22Rv1 (cell line): ENCODE measurements at regions not wholly inside any gene's neighbourhood (a gene's known extent, or its start where the extent isn't known, plus 50 kb on each side); places are given as distances from the start of the nearest gene placed in this dataset.

Source experiments
- H3K27ac ChIP-seq: fragments of 450-650 bp; 2 replicates; pipeline ENCODE4 v1.5.1; 2017
- ZFX ChIP-seq: fragments of 450-650 bp; IDR thresholded peaks from 2 replicates; pipeline ENCODE4 v1.6.1; 2017; ENCODE audit warnings: antibody characterized with exemption, borderline replicate concordance
- TF ChIP-seq, protein P1 (sequence below): fragments of 450-650 bp; IDR thresholded peaks from 2 replicates; pipeline ENCODE4 v1.5.1; 2017; ENCODE audit warnings: mild to moderate bottlenecking

DNA sequence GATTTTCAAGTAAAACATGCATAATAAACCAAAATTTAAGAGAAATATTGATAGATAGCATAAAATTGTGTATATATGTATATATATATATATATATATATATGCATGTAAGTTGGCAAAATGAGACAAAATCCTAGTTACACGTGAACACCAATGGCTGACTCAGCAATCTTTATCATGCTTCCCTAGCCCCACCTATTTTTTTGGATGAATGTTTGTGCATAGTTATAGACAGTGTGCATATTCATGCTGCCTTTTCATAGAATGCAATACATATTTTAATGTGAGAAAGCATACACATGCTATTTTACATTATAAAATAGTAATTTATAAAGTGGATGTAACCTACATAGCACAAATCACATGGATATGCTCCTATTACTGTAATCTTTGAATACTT lies 230.3 kb downstream of the SH2D4B start:
- TF ChIP-seq, protein P1, sequence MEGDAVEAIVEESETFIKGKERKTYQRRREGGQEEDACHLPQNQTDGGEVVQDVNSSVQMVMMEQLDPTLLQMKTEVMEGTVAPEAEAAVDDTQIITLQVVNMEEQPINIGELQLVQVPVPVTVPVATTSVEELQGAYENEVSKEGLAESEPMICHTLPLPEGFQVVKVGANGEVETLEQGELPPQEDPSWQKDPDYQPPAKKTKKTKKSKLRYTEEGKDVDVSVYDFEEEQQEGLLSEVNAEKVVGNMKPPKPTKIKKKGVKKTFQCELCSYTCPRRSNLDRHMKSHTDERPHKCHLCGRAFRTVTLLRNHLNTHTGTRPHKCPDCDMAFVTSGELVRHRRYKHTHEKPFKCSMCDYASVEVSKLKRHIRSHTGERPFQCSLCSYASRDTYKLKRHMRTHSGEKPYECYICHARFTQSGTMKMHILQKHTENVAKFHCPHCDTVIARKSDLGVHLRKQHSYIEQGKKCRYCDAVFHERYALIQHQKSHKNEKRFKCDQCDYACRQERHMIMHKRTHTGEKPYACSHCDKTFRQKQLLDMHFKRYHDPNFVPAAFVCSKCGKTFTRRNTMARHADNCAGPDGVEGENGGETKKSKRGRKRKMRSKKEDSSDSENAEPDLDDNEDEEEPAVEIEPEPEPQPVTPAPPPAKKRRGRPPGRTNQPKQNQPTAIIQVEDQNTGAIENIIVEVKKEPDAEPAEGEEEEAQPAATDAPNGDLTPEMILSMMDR = no peak
- no peak for TF ChIP-seq ZFX
- no peak overlapping the region for H3K27ac ChIP-seq

GRCh38 chr10:80769700-80770160 lies 232.0 kb downstream of the SH2D4B start:
- no peak overlapping the region for H3K27ac ChIP-seq
- TF ChIP-seq, protein P1 = no peak
- TF ChIP-seq ZFX = no peak

GRCh38 chr10:80770239-80770638 lies 232.5 kb downstream of the SH2D4B start:
- no peak overlapping the region for H3K27ac ChIP-seq
- TF ChIP-seq, protein P1 = no peak
- no peak for TF ChIP-seq ZFX

- H3K27ac ChIP-seq = no peak overlapping the region
- TF ChIP-seq ZFX = no peak
- TF ChIP-seq, protein P1 = no peak
Observed at GRCh38 chr10:80771285-80771684, 233.6 kb downstream of the SH2D4B start.

DNA sequence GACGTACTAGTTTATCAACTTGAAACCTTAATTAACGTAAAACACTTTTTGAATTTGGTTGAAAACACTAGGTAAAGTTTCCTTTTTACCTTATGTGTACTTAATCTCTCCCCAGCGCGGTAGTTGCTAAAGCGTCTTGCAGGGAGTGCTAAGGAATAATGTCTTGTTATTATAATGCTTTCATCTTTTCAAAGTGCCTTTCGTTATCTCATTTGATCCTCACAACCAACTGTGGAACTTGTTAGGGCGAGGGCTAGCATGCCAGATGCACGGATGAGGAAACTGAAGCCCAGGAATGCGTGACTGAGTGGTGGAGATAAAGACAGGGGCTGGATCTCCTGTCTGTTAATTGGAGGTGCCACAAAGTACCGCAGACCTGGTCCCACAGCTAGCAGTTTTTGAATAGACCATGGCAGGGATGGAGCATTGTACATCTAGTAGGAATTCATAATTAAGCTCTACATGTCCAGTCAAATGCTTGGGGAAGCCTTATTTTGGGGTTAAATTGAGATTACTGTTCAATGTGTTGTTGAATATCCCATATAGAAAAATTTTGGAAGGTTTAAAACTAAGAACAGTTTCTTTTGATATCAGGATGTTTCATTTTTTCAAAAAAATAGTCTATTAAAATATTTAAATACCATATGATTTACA lies 234.3 kb downstream of the SH2D4B start:
- TF ChIP-seq, protein P1 = no peak
- TF ChIP-seq ZFX = no peak
- H3K27ac ChIP-seq = no peak overlapping the region

GRCh38 chr10:80772596-80772995 lies 234.9 kb downstream of the SH2D4B start:
- no peak overlapping the region for H3K27ac ChIP-seq

DNA sequence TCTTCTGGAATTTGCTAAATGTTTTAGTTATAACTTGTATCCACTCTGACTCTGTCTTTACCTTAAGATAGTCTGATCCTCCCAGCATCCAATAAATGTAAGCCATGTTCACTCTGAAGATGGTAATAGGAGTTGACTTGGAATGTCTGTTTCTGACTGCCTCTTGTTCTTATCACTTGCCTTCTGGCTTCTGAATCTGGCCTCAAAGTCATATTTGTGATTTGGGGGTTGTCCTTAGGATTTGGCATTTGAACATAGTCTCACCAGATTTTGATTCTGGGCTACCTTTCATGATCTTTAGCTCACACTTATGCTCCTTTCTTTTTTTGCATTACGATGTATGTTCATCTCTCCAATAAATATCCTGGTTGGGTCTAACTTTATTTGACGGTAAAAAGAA lies 247.0 kb downstream of the SH2D4B start:
- no peak overlapping the region for H3K27ac ChIP-seq
- no peak for TF ChIP-seq ZFX
- TF ChIP-seq, protein P1 = no peak

More at GRCh38 chr10:80772596-80772995, 234.9 kb downstream of the SH2D4B start:
- TF ChIP-seq, protein P1 = no peak
- TF ChIP-seq ZFX = no peak
